Astrocyte (in vitro differentiated cells and primary cell): ENCODE measurements at regions not wholly inside any gene's neighbourhood (a gene's known extent, or its start where the extent isn't known, plus 50 kb on each side); places are given as distances from the start of the nearest gene placed in this dataset.

Experiments used
- CTCF ChIP-seq: IDR thresholded peaks from 2 replicates; pipeline ENCODE4 v1.5.1; 2011; ENCODE audit warnings: low read depth, mild to moderate bottlenecking, inconsistent platforms, low read length, moderate library complexity; ENCODE audit not compliant: insufficient read depth
- EZH2 ChIP-seq: IDR thresholded peaks from 2 replicates; pipeline ENCODE4 v1.6.1; 2012; ENCODE audit warnings: mild to moderate bottlenecking, low read length, inconsistent platforms; ENCODE audit not compliant: insufficient read depth

DNA sequence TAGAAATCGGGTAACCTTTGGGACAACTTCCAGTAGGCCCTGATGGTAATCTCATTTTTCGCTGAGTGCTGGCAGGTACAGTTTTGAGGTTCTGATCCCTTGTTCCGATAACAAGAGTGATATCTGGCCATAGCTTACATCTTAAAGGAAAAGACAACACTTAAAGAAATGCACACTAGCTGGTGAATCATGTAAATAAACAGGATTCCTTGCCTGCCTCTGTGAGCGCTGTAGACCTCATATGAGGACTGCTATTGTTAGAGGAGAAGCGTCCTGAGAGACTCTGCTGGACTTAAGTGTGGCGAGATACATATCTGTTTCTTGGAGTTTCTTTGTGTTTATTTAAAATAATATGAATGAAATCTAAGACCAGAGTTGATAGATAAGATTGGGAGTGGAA is 149.3 kb upstream of the SLC4A4 start:
- TF ChIP-seq CTCF (peak; percentile 39), EZH2 (no peak)
